ENCODE measurements at regions not wholly inside any gene's neighbourhood (a gene's known extent, or its start where the extent isn't known, plus 50 kb on each side); places are given as distances from the start of the nearest gene placed in this dataset.

DNA sequence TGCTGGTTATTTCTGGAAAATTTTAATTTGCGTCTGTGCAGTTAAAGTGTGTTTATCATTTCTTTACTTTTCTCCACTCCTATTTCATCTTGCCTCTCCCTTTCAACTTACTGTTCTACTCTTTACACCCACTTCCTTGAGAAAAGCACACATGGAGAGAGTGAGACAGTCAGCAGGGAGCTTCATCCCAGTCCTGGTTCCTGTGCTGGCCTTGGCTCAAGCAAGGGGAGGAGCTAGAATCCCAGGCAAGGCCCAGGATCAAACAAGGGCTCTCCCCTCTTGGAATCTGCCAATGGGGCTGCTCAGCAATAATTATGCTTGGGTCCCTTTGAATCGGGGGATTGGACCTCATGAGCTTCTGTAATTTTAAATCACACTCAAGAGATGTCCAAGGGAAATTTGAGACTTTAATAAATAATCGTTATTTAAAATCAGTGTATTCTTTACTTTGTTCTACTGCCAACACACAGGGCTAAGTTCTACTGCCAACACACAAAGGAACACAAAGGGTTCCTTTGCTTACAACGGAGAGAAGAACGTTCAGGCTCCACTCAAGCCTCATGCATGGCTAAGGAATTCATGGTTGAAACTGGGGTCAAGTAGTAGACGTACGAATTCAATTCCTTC is 439.3 kb upstream of the DAB2 start:
- DNase-seq, result no peak

DNA sequence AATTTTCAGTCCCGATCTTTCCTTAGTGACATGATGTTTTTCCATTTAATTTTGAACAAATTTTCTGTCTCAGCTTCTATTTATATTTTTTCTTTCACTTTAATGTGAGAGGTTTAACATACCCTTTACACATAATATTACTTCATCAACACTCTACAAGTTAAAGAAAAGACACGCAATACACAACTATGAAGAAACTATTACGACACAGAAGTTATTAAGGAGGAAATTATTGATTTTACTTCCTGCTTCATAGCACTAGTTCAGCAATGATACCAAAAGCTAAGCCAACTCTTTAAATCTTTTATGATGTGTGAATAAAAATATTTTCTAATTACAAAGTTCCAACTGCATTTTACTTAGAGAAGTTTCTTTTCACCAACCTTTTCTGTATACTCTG is 432.3 kb upstream of the DAB2 start:
- no peak for DNase-seq

DNA sequence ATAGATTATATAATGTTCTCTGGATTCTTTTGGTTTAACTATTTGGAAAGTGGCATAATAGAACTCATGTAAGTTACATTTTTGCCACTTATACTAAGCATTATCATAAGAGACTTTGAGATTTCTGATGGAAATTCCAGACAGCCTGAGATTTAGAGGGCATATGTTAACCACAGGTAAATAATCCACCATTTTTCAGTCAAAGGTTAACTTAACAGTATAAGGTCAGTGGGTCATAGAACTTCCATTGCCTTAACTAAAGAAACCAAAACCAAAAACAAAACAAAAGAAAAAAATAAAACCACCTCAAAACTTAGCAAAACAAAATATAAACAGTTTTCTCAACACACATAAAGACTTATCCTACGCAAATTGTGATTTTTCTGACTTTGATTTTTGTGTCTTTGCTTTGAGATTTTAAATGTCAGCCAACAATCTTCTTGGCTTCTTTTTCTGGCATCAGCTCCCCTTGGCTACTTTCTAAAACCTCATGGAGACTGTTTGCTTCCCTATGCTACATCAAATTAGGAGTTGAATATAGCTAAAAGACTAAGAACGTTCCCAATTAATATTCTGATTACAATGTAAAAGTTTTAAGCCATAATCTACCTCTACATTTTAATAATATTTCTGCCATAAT is 430.1 kb upstream of the DAB2 start:
- DNase-seq, result no peak

DNA sequence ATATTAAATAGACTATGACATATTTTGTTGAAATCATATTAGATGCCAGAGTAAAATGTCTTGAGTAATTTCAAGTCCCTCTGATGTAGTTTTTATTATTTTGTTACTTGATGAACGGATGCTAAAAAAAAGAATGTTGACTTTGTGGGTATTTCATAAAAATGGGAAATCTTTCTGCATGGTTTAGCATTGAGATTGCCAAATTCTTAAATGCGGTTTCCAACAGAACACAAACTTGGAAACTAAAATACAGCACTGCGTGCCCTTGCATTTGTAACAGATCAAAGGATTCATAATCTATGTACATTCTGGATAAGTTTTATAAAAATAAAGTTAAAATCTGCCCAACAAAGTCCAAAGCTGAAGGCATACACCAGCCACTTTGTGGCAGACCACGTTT is 425.5 kb upstream of the DAB2 start:
- DNase-seq, result no peak

DNA sequence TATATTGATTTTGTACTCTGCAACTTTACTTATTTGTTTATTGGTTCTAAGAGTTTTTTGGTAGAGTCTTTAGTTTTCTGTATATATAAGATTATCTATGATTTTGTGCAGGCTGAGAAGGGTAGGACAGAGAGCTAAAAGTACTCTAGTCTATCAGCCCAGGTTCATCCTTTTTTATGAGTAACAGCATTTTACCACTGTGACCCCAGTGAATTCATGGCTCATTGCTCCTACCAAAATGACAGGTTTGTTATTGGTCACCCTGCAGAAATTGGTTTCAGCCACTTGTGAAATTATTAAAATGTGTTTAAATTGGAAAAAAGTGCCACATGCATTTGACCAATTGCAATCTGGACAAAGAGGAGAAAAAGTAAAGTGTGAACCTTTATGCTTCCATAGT is 421.4 kb upstream of the DAB2 start:
- no peak for DNase-seq

DNA sequence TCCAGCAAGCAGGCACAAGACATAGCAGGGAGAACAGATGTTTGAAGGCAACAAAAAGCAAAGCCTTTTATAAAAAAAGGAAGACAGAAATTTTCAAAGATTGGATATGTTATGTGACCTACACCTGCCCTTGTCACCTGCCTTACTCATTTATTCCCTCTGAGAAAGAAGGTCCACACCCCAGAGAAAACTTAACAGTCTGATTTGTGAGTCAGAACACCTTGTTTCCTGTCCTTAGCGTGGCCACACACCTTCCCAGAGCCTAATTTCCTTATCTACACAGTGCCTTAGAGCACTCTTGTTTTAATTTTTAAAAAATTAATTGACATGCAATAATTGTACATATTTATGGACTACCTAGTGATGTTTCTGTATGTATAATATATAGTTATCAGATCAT is 419.0 kb upstream of the DAB2 start:
- no peak for DNase-seq

DNA sequence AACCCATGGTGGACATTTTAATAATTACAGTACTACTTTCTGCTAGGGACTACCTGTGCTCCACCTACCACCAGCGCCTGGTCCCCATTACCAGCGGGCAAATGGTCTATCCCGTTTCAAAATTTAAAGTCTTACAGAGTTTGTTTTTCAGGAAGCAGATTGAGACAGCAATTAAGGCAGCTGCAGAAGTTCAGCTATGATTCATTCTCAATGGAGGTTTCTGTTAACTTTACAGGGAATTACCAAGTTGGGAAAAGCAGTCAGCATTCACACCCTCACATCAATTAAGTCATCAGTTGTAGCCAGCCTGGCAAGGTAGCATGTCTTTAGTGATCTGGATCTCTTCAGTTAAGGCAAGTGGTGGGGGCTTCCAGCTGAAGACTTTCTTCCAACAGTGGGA is 410.6 kb upstream of the DAB2 start:
- DNase-seq, result no peak

DNA sequence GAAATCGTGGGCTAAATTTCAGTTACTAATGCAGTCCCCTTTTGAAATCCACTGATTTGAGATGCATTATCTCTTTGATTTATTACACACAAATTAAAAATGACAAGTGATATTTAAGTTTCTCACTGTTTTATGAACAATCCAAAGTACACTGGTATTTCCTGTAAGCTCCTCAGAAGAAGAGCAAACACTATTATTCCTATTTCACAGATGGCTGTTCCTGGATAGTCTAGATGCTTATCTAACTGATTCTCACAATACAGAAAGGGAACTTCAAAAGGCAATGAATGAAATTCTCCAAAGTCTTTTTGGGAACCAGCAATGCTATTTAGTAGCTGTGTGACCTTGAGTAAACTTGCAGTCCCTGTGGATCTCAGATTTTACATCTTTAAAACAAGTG is 404.7 kb upstream of the DAB2 start:
- no peak for DNase-seq

DNA sequence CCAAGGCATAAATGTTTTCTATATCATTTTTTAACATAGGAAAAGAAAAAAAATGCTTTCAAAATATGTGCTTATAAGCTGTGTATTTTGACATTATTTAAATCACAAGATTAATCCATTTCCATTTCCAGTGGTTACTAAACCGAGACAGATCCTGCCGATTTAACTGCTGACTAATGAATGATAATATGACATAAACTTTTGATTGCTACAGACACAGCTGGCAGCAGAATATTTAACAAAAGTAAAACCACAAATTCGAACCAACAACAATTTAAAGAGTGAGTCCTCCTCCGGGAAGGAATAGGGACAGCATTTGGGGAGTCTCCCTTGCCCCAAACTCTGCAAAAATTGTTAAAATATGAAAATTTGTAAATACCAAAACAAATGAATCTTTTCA is 401.3 kb upstream of the DAB2 start:
- DNase-seq, result no peak

DNA sequence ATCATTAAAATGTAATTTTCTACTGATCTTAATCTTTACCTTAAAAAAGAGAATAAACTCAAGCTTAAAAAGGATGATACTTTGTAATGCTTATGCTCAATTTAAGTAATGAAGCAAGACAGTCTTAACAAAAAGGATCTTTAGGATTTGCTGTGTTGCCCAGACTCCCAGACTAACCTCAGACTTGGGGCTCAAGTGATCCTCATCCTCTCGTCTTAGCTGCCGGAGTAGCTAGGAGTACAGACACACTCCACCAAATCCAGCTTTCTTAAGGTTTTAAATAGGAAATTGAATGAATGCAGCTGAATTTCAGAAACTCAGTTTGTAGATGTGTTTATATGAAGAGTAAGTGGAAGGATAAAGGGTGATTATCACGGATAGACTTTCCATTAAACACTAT is 400.5 kb upstream of the DAB2 start:
- DNase-seq, result no peak

DNA sequence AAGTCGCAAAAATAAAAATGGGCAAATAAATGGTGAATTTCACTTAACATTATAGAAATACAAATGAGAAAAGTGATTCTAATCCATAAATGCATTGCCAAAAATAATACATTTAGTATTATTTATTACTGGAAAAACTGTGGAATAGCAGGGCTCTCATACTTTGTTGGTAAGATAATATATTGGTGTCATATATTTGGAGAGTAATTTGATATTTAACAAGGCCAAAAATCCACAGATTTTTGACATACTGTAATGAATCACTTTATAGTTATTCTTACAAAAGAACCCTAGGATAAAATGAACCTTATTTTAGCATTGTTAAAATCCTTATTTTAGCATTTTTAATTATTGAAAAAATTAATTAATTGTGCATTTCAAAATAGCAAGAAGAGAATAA is 397.2 kb upstream of the DAB2 start:
- no peak for DNase-seq

DNA sequence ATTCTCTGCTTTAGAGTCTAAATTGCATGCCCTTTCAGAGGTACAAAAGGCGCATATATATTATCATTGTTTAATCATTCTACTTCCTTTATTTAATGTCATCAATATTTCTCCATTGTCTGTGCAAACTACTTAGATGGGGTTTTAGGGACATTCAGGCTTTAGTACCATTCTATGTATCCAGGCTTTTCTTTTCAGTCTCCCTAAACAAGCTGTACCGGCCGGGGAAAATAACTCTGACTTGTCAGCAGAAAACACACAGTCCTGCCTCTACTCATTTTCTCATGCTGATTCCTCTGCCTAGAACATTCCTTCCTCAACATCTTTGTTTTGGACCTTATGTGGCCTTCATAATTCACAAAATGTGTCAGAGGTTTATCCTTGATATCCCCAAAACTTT is 392.1 kb upstream of the DAB2 start:
- no peak for DNase-seq

DNA sequence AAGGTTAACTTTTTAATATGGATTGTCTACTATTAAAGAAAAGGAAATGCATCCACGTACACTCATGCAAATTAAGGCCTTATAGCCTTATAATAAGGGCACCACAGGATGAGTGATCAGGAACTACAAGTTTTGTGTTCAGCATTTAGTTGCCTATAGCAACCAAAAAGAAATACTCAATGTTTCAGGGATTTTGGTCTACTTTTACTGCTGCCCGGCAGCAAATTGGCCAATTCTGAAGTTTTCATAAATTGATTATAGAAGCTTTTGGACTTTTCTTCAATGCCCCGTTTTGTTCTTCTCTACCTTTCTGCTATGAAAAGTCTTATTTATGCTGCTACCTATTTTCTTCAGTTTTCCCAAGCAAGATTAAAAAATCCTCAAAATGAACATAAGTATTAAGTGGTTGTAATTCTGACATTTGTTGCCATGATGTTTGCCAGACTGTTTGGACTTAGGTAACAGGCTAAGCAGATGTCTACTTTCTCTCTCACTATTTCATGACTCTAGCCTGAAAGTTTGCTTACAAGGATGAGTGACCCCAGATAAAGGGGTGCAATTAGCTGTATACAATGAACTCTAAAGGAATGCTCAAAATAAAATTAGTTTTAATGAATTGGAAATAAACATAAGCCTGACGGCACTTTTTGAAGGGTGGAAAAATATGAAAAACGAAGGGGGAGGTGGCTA is 391.5 kb upstream of the DAB2 start:
- no peak for DNase-seq

DNA sequence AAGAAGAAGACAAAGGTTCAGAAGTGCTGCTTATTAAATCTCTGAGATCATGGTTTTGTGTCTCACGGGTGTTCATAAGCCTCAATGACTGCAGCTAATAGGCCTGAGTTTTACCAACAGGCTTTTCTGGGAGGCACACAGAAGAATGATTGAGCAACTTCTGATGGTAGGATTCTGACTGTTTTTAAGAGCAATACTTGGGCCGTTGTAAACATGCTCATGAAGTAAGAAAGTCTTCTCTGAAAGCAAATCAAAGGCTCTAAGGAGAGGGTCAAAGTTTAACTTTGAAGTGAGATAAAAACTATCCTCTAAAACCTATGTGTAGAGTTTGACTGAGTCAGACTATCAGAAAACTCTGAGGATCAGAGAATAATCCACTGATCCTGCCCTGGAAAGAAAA is 390.9 kb upstream of the DAB2 start:
- no peak for DNase-seq

DNA sequence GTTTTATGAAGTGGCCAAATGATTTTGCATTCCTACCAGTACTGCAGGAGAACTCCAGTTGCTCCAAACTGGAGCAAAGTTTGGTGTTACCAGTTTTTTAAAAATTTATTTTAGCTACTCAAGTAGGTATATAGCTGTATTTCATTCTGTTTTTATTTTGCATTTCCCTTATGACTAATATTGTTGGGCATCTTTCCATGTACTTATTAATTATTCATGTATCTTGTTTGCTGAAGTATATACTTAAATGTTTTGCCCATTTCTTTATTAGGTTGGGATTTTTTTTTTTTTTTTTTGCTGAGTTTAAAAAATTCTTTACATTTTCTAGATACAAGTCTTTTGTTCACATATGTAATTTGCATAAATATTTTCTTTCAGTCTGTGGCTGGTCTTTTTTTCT is 386.6 kb upstream of the DAB2 start:
- no peak for DNase-seq

DNA sequence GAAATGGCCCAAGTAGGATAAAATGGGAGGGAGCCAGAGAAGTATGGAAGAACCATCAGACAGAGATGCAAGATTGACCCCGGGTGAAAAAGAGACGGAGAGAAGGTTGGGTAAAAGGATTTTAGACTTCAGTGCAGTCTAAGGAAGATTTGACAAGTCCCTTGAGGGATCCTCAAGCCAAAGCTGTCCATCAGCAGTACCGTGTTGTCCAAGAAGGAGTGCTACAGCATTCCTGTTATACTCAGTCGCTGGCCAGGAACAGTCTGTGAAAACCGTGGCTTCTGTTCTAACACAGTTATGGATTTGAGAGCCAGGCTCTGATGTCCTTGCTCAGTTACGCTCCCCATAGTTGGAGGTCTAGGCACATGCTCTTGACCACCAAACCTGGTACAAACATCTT is 383.9 kb upstream of the DAB2 start:
- DNase-seq, result no peak

DNA sequence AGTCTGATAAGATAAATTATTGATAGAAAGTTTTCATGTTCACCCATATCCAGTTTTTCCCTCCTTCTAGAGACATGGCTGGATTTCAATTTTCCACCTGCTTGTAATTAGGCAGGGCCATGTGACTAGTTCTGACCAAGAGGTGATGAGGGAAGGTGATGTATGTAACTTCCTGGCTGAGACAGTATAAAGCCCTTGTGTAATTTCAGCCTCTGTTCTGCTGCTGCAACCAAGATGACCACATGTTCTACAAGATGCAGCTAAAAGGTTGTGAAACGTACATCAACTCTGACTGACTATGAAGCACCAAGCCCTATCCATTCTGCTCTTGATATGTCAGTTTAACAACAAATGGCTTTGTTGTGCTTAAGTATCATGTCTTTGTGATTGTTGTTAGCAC is 376.5 kb upstream of the DAB2 start:
- no peak for DNase-seq

DNA sequence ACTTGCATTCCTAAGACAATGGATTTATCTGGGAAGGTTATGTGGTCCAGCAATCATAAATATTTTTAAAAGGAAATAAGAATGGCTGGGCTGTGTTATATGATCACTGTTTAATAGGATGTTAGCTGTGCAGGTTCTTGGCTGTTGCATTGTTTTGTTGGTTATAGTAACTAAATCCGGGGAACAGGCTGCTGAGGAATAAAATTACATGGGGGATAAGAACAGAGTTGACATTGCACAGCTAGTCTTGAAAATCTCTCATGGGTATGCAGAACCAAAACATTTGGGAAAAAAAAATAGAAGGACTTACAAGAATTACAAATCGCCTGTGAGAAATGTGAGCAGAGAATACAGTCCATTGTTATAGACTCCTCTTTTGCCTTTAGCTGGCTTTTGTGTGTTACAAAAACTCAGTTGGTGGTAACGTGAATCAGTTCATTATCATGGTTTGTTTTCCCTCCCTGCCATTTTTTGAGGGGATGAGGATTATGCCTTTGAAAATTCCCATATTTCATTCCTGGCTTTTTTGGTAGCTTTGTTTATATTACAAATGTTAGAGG is 375.3 kb upstream of the DAB2 start:
- DNase-seq, result no peak

DNA sequence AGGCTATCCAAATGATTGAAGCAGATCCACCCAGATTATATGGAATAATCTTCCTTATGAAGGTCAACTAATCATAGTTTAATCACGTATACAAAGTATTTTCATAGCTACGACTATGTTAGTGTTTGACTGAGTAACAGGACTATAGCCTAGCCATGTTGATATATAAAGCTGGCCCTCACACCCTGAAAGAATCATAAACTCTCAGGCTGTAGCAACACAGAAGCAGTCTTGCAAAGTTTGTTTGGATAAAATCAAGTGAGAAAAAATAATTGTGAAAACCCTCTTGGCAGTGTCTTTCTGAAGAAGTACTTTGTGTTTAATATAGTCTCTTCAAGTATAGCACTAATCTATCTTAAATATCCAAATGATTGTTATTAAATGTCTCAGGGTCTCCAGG is 374.5 kb upstream of the DAB2 start:
- no peak for DNase-seq

DNA sequence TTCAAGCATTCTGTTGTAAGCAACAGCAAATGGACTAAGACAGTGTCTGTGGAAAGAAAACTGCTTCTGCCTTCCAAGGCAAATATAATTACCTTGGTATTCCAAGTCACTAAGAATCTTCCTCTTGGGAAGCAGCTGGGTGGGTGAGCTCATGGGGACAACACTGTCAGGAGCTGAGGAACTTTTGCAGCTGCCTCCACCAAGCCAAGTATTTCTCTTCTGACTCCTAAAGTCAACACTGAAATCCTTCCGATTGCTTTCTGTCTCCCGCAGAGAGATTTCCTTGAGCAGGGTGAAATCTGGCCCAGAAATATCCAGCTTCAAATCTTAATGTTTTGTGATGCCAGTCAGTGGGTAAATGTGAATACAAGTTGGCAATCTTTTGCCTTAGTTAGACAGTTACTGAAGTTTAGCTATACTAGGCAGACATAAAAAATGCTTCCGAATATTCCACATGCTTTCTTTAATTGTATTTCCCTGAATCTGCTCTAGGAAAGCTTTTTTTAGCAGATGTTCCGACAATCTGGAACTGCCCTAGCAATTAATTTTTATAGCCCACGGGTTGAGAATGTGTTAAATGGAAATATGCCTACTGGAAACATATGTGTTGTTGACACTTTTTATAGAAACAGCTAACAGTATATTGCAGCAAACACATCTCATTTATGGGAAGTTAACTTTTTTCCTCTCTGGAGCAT is 369.9 kb upstream of the DAB2 start:
- no peak for DNase-seq

DNA sequence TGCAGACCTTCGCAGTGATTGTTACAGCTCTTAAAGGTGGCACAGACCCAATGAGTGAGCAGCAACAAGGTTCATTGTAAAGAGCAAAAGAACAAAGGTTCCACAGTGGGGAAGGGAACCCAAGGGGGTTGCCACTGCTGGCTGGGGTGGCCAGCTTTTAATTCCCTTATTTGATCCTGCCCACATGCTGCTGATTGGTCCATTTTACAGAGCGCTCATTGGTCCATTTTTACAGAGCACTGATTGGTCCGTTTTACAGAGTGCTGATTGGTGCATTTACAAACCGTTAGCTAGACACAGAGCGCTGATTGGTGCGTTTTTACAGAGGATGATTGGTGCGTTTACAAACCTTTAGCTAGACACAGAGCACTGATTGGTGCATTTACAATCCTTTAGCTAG is 360.6 kb upstream of the DAB2 start:
- no peak for DNase-seq

DNA sequence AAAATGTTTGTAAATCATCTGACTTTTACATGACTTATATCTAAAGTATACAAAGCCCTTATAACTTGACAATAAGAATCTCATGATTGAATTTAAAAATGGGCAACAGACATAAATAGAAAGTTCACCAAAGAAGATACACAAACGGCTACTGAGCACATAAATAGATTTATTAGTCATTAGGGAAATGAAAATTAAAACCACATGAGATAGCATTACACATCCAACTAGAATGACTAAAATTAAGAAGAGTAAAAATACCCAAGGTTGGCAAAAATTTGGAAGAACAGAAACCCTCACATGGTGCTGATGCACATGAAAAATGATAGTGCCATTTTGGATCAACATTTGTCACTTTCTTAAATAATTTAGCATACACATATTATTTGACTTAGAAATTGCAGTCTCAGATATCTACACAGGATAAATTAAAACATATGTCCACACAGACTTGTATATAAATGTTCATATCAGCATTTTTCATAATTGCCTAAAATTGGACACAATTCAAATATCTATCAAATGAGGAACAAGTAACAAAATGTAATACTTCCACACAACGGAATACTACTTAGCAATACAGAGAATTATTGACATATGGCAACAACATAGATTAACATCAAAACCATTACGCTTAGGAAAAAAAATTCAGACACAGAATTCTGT is 359.1 kb upstream of the DAB2 start:
- DNase-seq, result no peak

DNA sequence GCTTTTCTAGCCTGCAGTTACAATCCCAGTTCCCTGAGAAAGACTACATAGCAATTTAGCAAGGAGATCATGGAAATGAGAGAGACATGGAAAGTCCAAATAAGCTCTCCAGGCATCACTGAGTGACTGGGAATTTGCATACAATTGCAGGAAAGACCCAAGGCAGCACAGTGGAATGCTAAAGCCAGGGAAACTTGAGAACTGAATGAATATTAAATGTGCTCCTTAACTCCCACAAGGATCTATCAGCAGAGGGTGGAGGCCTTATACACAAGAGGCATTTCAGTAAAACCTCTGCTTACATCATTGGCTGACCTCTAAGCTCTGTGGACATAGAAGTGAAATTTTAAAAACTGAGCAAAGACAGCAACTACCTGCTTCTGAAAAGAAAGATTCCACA is 355.6 kb upstream of the DAB2 start:
- no peak for DNase-seq
